ENCODE measurements at regions not wholly inside any gene's neighbourhood (a gene's known extent, or its start where the extent isn't known, plus 50 kb on each side); places are given as distances from the start of the nearest gene placed in this dataset.

DNA sequence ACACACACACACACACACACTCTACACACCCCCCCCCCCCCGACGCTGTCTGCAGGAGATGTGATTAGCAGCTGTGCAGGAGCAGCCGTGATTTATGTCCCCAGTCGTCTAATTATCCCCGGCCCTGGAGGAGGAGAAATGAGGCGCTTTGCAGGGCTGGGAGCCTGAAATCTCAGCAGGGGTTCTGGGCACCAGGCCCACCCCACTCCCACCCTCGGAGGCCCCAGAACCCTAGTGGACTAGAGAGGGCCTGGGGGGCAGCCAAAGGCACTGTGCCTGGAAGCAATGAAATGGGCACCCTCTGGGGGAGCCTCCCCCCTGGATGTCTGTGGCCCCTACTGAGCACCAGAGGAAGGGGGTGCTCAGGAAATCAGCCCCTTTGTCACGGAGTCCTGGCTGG, 134.2 kb upstream of the CIBAR2 start:
- Histone ChIP-seq H3K27ac (no peak overlapping the region), H3K9me3 (no peaks in the 10 kb centered on the region), H3K4me3 (no peak overlapping the region), H3K36me3 (no peaks in the 10 kb centered on the region), H3K27me3 (no peaks in the 10 kb centered on the region), H3K4me1 (no peaks in the 10 kb centered on the region)
- intact Hi-C loops (cut with DNase I; ENCODE audit: low total_unique reads) = no loop called here
- no peak for TF ChIP-seq POLR2A (IDR thresholded peaks at IDR 0.05)
- TF ChIP-seq CTCF (IDR thresholded peaks at IDR 0.05) = no peak
- DNase-seq = no peak

- DNase-seq = no peak
- Histone ChIP-seq H3K9me3 (no peaks in the 10 kb centered on the region), H3K27ac (no peak overlapping the region), H3K4me1 (no peaks in the 10 kb centered on the region), H3K4me3 (no peak overlapping the region), H3K36me3 (no peaks in the 10 kb centered on the region), H3K27me3 (no peaks in the 10 kb centered on the region)
- intact Hi-C loops (cut with DNase I; ENCODE audit: low total_unique reads) = no loop called here
- TF ChIP-seq POLR2A (IDR thresholded peaks at IDR 0.05) = no peak
- no peak for TF ChIP-seq CTCF (IDR thresholded peaks at IDR 0.05)
Measured at GRCh38 chr16:85246973-85247372, 134.7 kb upstream of the CIBAR2 start.

- intact Hi-C loops (cut with DNase I; ENCODE audit: low total_unique reads) = no loop called here
- Histone ChIP-seq H3K4me1 (no peaks in the 10 kb centered on the region), H3K36me3 (no peaks in the 10 kb centered on the region), H3K27ac (no peak overlapping the region), H3K9me3 (no peaks in the 10 kb centered on the region), H3K27me3 (no peaks in the 10 kb centered on the region), H3K4me3 (no peak overlapping the region)
- TF ChIP-seq CTCF (IDR thresholded peaks at IDR 0.05) (no peak), POLR2A (IDR thresholded peaks at IDR 0.05) (no peak)
- DNase-seq = no peak
Measured at GRCh38 chr16:85248342-85248741, 136.1 kb upstream of the CIBAR2 start.

DNA sequence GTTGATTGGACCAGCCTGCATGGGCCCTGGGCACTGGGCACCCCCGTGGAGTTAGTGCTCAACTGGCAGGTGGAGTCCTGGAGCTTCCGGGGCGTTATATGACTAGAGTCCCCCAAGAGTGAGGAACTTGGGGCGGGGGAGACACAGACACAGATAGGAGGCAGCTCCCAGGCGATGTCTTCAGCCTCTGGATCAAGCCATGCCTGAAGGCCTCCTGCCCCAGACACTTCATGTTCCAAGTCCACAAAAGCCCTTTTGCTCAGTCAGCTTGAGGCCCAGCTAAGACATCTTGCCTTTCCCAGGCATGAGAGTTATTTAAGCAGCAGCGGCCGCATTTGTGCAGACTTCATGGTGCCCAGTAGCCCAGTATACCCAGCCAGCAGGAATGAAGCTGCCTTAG, 136.6 kb upstream of the CIBAR2 start:
- Histone ChIP-seq H3K9me3 (no peaks in the 10 kb centered on the region), H3K36me3 (no peaks in the 10 kb centered on the region), H3K27ac (no peak overlapping the region), H3K4me1 (no peaks in the 10 kb centered on the region), H3K27me3 (no peaks in the 10 kb centered on the region), H3K4me3 (no peak overlapping the region)
- intact Hi-C loops (cut with DNase I; ENCODE audit: low total_unique reads) = no loop called here
- TF ChIP-seq CTCF (IDR thresholded peaks at IDR 0.05) = no peak
- no peak for TF ChIP-seq POLR2A (IDR thresholded peaks at IDR 0.05)
- no peak for DNase-seq

GRCh38 chr16:85249418-85250146, 137.3 kb upstream of the CIBAR2 start:
- H3K4me3 ChIP-seq = no peak overlapping the region
- no peaks in the 10 kb centered on the region for H3K27me3 ChIP-seq
- no peak overlapping the region for H3K27ac ChIP-seq
- intact Hi-C loops (cut with DNase I; ENCODE audit: low total_unique reads) = loop anchor here (10.0 kb wide), 1 partner anchor 135 kb away; the partner anchor contains the start of gene CIBAR2
- no peak for DNase-seq
- H3K36me3 ChIP-seq = no peaks in the 10 kb centered on the region
- TF ChIP-seq CTCF (IDR thresholded peaks at IDR 0.05) (no peak), POLR2A (IDR thresholded peaks at IDR 0.05) (no peak)
- H3K9me3 ChIP-seq = no peaks in the 10 kb centered on the region
- H3K4me1 ChIP-seq = no peaks in the 10 kb centered on the region

Data from uterus (tissue), 3 donors.